Thyroid gland (tissue), 4 donors: ENCODE measurements at regions not wholly inside any gene's neighbourhood (a gene's known extent, or its start where the extent isn't known, plus 50 kb on each side); places are given as distances from the start of the nearest gene placed in this dataset.

Source experiments
- DNase-seq, 2 donors: peaks; one replicate each; pipeline ENCODE4 v3.0.0-alpha.2; 2019
- H3K27ac ChIP-seq, 3 donors: fragments of 200-600 bp; sonication (generic); 1 replicate in 2 of 3; 2 replicates in 1 of 3; pipeline ENCODE4 v1.5.1; 2016 to 2019; ENCODE audit warnings: mild to moderate bottlenecking in 1 of 3, moderate library complexity in 1 of 3
- H3K27me3 ChIP-seq: fragments of 200-600 bp; sonication (generic); one replicate; pipeline ENCODE4 v1.5.1; 2019
- H3K36me3 ChIP-seq, 2 donors: fragments of 200-600 bp; sonication (generic); one replicate each; pipeline ENCODE4 v1.5.1; 2016 to 2019
- H3K4me1 ChIP-seq, 2 donors: fragments of 200-600 bp; sonication (generic); one replicate each; pipeline ENCODE4 v1.5.1; 2017 to 2019
- H3K4me3 ChIP-seq, 3 donors: fragments of 200-600 bp; sonication (generic); replicated peaks in 1 of 3; 1 replicate in 2 of 3; 2 replicates in 1 of 3; pipeline ENCODE4 v1.5.1; 2016; ENCODE audit warnings: mild to moderate bottlenecking in 1 of 3
- H3K9me3 ChIP-seq: fragments of 200-600 bp; sonication (generic); one replicate; pipeline ENCODE4 v1.5.1; 2017
- POLR2A ChIP-seq, 2 donors: fragments of 450-650 bp; IDR thresholded peaks; one replicate each; pipeline ENCODE4 v1.6.1; 2017; ENCODE audit warnings: antibody characterized with exemption in 2 of 2, mild to moderate bottlenecking in 2 of 2, moderate library complexity in 1 of 2
- WGBS, 2 donors: methylation state at CpG; one replicate each; pipeline ENCODE4 v1.1.5; 2017; 5-methylcytosine and 5-hydroxymethylcytosine counted together
- intact Hi-C: fragments of 100-400 bp; cut with DNase I; formaldehyde crosslinking; loops from one replicate; pipeline ENCODE4 v1.15.1; 2023
- TF ChIP-seq, protein P1 (sequence below), 6 experiments: fragments of 200-600 bp in 3 of 6; fragments of 450-650 bp in 3 of 6; sonication (generic) in 3 of 6; IDR thresholded peaks; one replicate each; pipeline ENCODE4 v1.5.1; 2016 to 2019; ENCODE audit warnings: antibody characterized with exemption in 6 of 6, mild to moderate bottlenecking in 2 of 6, inconsistent platforms in 1 of 6, moderate library complexity in 1 of 6

DNA sequence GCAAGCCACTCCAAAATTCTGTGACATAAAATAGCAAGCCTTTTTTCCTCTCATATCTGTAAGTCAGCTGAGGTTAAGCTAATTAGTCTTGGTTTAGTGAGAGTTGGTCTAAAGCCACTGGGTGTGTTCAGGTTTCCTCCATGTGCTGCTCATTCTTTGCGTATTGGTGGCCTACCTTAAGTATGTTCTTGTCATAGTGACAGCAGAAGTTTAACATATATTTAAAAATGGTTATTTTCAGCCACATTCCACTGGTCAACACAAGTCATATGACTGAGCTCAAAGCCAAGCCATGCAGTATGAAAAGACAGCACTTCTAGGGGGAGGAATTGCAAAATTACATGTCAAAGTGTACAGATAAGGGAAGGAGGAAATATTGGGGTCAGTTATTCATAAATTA lies 100.5 kb upstream of the FGF10 start:
- 93 to 95% methylated on average over 1 of the region's 1 CpG for whole genome bisulfite sequencing, 2 donors
- Histone ChIP-seq H3K36me3 (no peaks in the 10 kb centered on the region), H3K4me1 (no peaks in the 10 kb centered on the region), H3K27ac (no peak overlapping the region), H3K4me3 (no peak overlapping the region), H3K9me3 (no peaks in the 10 kb centered on the region), H3K27me3 (no peaks in the 10 kb centered on the region)
- no peak for DNase-seq
- TF ChIP-seq, protein P1, sequence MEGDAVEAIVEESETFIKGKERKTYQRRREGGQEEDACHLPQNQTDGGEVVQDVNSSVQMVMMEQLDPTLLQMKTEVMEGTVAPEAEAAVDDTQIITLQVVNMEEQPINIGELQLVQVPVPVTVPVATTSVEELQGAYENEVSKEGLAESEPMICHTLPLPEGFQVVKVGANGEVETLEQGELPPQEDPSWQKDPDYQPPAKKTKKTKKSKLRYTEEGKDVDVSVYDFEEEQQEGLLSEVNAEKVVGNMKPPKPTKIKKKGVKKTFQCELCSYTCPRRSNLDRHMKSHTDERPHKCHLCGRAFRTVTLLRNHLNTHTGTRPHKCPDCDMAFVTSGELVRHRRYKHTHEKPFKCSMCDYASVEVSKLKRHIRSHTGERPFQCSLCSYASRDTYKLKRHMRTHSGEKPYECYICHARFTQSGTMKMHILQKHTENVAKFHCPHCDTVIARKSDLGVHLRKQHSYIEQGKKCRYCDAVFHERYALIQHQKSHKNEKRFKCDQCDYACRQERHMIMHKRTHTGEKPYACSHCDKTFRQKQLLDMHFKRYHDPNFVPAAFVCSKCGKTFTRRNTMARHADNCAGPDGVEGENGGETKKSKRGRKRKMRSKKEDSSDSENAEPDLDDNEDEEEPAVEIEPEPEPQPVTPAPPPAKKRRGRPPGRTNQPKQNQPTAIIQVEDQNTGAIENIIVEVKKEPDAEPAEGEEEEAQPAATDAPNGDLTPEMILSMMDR (IDR thresholded peaks at IDR 0.05) = no peak
- TF ChIP-seq POLR2A (IDR thresholded peaks at IDR 0.05) = no peak
- intact Hi-C loops = no loop called here

DNA sequence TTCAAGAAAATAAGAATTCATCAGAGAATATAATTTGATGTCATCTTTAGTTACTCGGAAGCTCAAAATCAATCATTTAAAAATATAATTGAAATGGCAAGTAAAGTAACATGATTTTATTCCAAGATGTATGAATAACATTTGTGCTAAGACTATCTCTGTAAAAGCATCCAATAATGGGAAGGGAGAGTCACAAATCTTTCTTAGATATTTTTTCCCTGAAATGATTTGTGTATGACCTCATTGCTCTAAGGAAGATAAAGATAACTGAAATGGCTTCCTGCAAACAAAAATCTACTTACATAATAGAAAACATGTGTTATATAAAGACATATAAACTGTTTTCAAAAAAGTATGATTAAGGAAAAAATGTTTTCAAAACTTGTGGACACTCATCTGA lies 97.4 kb upstream of the FGF10 start:
- Histone ChIP-seq H3K27ac (no peak overlapping the region), H3K27me3 (no peaks in the 10 kb centered on the region), H3K9me3 (no peaks in the 10 kb centered on the region), H3K4me3 (no peak overlapping the region), H3K36me3 (no peaks in the 10 kb centered on the region), H3K4me1 (no peaks in the 10 kb centered on the region)
- 0 to 1% methylated on average over 1 of the region's 1 CpG for WGBS, 2 donors
- DNase-seq = no peak
- intact Hi-C loops = no loop called here
- TF ChIP-seq, protein P1 (IDR thresholded peaks at IDR 0.05) = no peak
- no peak for TF ChIP-seq POLR2A (IDR thresholded peaks at IDR 0.05)

DNA sequence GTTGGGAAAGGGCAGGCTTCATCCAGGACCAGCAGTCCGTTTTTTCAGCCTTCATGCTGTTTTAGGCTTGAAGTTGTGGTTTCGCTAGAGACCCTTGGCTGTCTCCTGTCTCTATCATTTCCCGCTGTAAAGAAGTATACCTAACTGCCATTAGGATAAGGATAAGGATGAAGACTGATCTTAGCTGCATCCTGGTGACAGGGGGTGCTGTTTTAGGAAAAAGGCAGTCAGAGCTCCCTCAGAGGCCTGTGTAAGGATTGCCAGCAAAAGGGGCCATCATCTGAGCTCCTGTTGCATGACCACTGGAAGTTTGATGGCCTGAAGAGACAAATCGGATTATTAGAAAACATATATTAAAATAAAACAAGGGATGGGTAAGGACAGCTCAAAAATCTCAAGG lies 64.8 kb upstream of the FGF10 start:
- no peaks in the 10 kb centered on the region for H3K27me3 ChIP-seq
- no peak overlapping the region for H3K27ac ChIP-seq
- WGBS, 2 donors = 75 to 80% methylated on average over 4 of the region's 4 CpGs
- no peaks in the 10 kb centered on the region for H3K4me1 ChIP-seq
- H3K9me3 ChIP-seq = no peaks in the 10 kb centered on the region
- intact Hi-C loops = no loop called here
- no peak overlapping the region for H3K4me3 ChIP-seq
- TF ChIP-seq, protein P1 (IDR thresholded peaks at IDR 0.05) = no peak
- no peak for TF ChIP-seq POLR2A (IDR thresholded peaks at IDR 0.05)
- no peaks in the 10 kb centered on the region for H3K36me3 ChIP-seq
- no peak for DNase-seq

DNA sequence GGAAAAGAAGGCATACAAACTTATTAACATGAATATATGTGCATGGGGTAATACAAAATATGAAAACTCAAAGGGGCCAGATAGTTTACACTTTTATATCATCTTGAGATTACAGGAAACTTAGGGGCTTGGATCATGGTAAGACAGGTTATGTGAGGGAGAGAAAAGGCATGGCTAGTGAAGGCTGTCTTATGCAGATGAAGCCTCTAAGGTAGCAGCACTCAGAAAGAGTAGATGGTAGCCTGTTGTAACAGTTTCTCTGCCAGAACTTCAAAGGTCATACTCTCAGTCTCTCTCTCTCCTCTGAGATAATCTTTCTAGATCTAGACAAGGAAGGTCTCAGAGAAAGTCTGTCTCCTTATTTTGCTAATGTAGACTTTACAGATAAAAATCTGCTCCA lies 57.2 kb upstream of the FGF10 start:
- intact Hi-C loops = no loop called here
- no peak overlapping the region for H3K4me3 ChIP-seq
- H3K36me3 ChIP-seq = no peaks in the 10 kb centered on the region
- no peaks in the 10 kb centered on the region for H3K4me1 ChIP-seq
- no peak for DNase-seq
- H3K27ac ChIP-seq = no peak overlapping the region
- TF ChIP-seq, protein P1 (IDR thresholded peaks at IDR 0.05) = no peak
- TF ChIP-seq POLR2A (IDR thresholded peaks at IDR 0.05) = no peak
- H3K27me3 ChIP-seq = no peaks in the 10 kb centered on the region
- no peaks in the 10 kb centered on the region for H3K9me3 ChIP-seq

GRCh38 chr5:44443172-44443571 lies 54.0 kb upstream of the FGF10 start:
- intact Hi-C loops = no loop called here
- 53 to 56% methylated on average over 2 of the region's 2 CpGs for WGBS, 2 donors
- DNase-seq = no peak
- Histone ChIP-seq H3K27ac (no peak overlapping the region), H3K36me3 (no peaks in the 10 kb centered on the region), H3K9me3 (no peaks in the 10 kb centered on the region), H3K27me3 (no peaks in the 10 kb centered on the region), H3K4me1 (no peaks in the 10 kb centered on the region), H3K4me3 (no peak overlapping the region)
- TF ChIP-seq POLR2A (IDR thresholded peaks at IDR 0.05) = no peak

- no peak for DNase-seq
- H3K27me3 ChIP-seq = no peaks in the 10 kb centered on the region
- H3K36me3 ChIP-seq = no peaks in the 10 kb centered on the region
- no peaks in the 10 kb centered on the region for H3K9me3 ChIP-seq
- no peak overlapping the region for H3K4me3 ChIP-seq
- TF ChIP-seq POLR2A (IDR thresholded peaks at IDR 0.05) = no peak
- TF ChIP-seq, protein P1 (IDR thresholded peaks at IDR 0.05) = no peak
- intact Hi-C loops = no loop called here
- H3K4me1 ChIP-seq = no peaks in the 10 kb centered on the region
- no peak overlapping the region for H3K27ac ChIP-seq
Measured at GRCh38 chr5:44441460-44441859, 52.2 kb upstream of the FGF10 start.
